CD4-positive, alpha-beta memory T cell (primary cell): ENCODE measurements at regions not wholly inside any gene's neighbourhood (a gene's known extent, or its start where the extent isn't known, plus 50 kb on each side); places are given as distances from the start of the nearest gene placed in this dataset.

Experiments
- CTCF ChIA-PET: fragments of 350-600 bp; sonication (Branson Sonifier 250); formaldehyde crosslinking; loops from one replicate; lab custom pipeline; 2021; ENCODE audit warnings: inconsistent platforms; ENCODE audit not compliant: partially characterized antibody; lab: Charles Lee
- POLR2A ChIA-PET: fragments of 350-600 bp; sonication (Branson Sonifier 250); formaldehyde crosslinking; loops from one replicate; lab custom pipeline; 2021; ENCODE audit not compliant: partially characterized antibody; lab: Charles Lee
- DNase-seq, 5 donors: peaks; one replicate each; pipeline versions ENCODE4 v3.0.0 to v3.0.0-alpha.2; 2020 to 2022; ENCODE audit warnings: mixed read lengths in 1 of 5
- H3K27ac ChIP-seq: one replicate; pipeline ENCODE4 v1.7.0; 2013; ENCODE audit warnings: low read depth, low read length
- H3K27me3 ChIP-seq: 2 replicates; pipeline ENCODE4 v1.7.0; 2013; ENCODE audit warnings: mild to moderate bottlenecking, low read length, moderate library complexity; ENCODE audit not compliant: insufficient read depth
- H3K36me3 ChIP-seq: 2 replicates; pipeline ENCODE4 v1.7.0; 2013; ENCODE audit warnings: mild to moderate bottlenecking, low read length, moderate library complexity; ENCODE audit not compliant: insufficient read depth
- H3K4me1 ChIP-seq: 2 replicates; pipeline ENCODE4 v1.7.0; 2013; ENCODE audit warnings: mild to moderate bottlenecking, low read length, moderate library complexity; ENCODE audit not compliant: insufficient read depth
- H3K4me3 ChIP-seq, 2 donors: one replicate each; pipeline ENCODE4 v1.7.0; 2013; ENCODE audit warnings: low read length in 2 of 2, mild to moderate bottlenecking in 1 of 2
- H3K9me3 ChIP-seq, 2 donors: one replicate each; pipeline ENCODE4 v1.7.0; 2013; ENCODE audit warnings: low read length in 2 of 2, control low read depth in 1 of 2; ENCODE audit not compliant: control insufficient read depth in 1 of 2
- H3K27ac Mint-ChIP-seq, 7 donors: one replicate each; pipeline ENCODE4 v1.8.0; 2020 to 2021; ENCODE audit warnings: mixed read lengths in 7 of 7, mild to moderate bottlenecking in 6 of 7, inconsistent platforms in 3 of 7, moderate library complexity in 3 of 7
- H3K27me3 Mint-ChIP-seq, 2 donors: one replicate each; pipeline ENCODE4 v1.8.0; 2020 to 2021; ENCODE audit warnings: mixed read lengths in 2 of 2
- H3K36me3 Mint-ChIP-seq, 2 donors: one replicate each; pipeline ENCODE4 v1.8.0; 2020 to 2021; ENCODE audit warnings: mixed read lengths in 2 of 2, inconsistent platforms in 1 of 2, mild to moderate bottlenecking in 1 of 2
- H3K4me1 Mint-ChIP-seq, 4 donors: one replicate each; pipeline ENCODE4 v1.8.0; 2020 to 2021; ENCODE audit warnings: mixed read lengths in 4 of 4, mild to moderate bottlenecking in 1 of 4
- H3K4me3 Mint-ChIP-seq, 8 donors: one replicate each; pipeline ENCODE4 v1.8.0; 2020 to 2021; ENCODE audit warnings: mixed read lengths in 8 of 8, mild to moderate bottlenecking in 7 of 8, moderate library complexity in 6 of 8, inconsistent platforms in 3 of 8
- H3K9me3 Mint-ChIP-seq, 8 donors: one replicate each; pipeline ENCODE4 v1.8.0; 2020 to 2021; ENCODE audit warnings: mixed read lengths in 8 of 8, mild to moderate bottlenecking in 5 of 8, inconsistent platforms in 3 of 8, moderate library complexity in 1 of 8
- intact Hi-C: fragments of 100-400 bp; cut with micrococcal nuclease; formaldehyde crosslinking; loops from one replicate; pipeline ENCODE4 v1.15.1; 2023

DNA sequence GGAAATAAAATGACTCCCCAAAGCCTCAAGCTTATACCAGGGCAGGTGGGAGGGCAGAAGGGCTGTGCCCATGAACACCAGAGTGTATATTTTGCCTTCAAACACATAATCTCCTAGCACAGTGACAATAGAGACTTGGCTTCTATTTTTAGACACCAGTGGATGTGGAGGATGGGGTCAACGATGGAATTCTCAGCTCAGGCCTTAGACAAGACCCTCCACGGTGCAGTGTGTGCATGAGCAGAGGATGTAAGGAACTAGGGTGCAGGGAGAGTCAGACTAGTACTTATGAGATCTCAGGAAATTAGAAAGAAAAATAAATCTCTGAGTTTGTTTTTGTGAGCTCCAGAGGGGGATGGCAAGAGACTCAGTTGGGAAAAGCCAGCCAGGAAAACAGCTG, 113.6 kb upstream of the CADM1 start:
- Mint-ChIP-seq H3K4me3 (no peak overlapping the region), H3K9me3 (peaks cover 0 to 6% (median 1%) of the 10 kb centered on the region in 8 donors), H3K27ac (no peak overlapping the region), H3K36me3 (no peaks in the 10 kb centered on the region), H3K27me3 (peaks cover 0 to 1% of the 10 kb centered on the region in 2 donors), H3K4me1 (no peaks in the 10 kb centered on the region)
- H3K4me1 ChIP-seq = no peaks in the 10 kb centered on the region
- ChIA-PET POLR2A (no interaction called here), CTCF (no interaction called here)
- no peak overlapping the region for H3K4me3 ChIP-seq
- no peak for DNase-seq
- intact Hi-C loops = no loop called here
- no peak overlapping the region for H3K27ac ChIP-seq
- H3K27me3 ChIP-seq = no peaks in the 10 kb centered on the region
- H3K36me3 ChIP-seq = no peaks in the 10 kb centered on the region
- no peaks in the 10 kb centered on the region for H3K9me3 ChIP-seq

DNA sequence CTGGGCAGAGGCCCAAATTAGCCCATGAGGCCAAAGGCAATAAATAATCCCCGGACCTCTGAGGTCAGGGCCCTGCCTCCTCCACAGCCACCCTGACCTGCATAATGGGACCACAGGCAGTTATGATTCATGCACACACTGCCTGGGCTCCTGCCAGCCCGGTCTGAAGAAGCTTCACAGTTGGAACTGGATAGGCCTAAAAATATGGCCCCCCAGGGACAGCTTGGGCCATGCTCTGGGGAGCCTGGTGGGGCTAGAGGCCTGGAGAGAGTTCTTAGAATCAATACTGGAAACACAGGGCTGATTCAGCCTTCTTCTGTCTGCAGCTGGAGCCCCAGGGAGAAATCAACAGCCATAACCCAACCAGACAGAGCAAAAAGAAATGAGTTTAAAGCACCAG, 112.8 kb upstream of the CADM1 start:
- no peaks in the 10 kb centered on the region for H3K27me3 ChIP-seq
- no peak overlapping the region for H3K27ac ChIP-seq
- ChIA-PET CTCF (no interaction called here), POLR2A (no interaction called here)
- intact Hi-C loops = no loop called here
- no peaks in the 10 kb centered on the region for H3K36me3 ChIP-seq
- Mint-ChIP-seq H3K4me3 (no peak overlapping the region), H3K9me3 (peaks cover 0 to 6% (median 1%) of the 10 kb centered on the region in 8 donors), H3K27me3 (peaks cover 0 to 3% of the 10 kb centered on the region in 2 donors), H3K4me1 (no peaks in the 10 kb centered on the region), H3K27ac (no peak overlapping the region), H3K36me3 (no peaks in the 10 kb centered on the region)
- DNase-seq = no peak
- H3K4me1 ChIP-seq = no peaks in the 10 kb centered on the region
- no peaks in the 10 kb centered on the region for H3K9me3 ChIP-seq
- H3K4me3 ChIP-seq = no peak overlapping the region

DNA sequence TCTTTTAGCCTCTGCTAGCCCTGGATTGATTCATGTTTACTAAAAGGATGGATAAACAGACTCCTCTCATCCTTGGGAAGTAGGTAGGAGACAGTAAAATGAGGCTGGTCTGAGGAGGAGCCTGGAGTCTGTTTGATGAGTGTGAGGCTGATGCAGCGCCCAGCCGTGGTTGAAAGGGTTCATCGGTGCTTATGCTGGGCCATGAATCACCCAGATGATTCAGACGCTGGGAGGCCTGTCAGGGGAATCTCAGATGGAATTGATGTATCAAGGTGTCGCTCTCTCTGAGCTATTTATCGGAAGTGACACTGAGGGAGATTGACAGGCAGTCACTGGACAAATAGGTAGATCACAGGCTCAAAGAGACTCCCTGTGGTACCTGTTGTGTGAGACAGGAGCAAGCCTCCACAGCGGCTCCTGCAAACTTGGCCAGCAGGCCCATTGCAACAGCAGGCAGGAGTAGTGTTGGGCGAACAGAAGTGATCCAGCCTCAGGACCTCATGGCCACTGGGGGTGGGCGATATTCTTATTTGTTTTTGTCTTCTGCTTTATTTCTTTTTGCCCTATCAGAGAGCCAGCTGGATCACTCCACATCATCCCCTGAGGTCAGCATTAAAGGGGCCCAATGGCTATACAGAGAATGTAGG, 109.9 kb upstream of the CADM1 start:
- Mint-ChIP-seq H3K27me3 (peaks cover 0 to 3% of the 10 kb centered on the region in 2 donors), H3K9me3 (peaks cover 0 to 8% (median 2%) of the 10 kb centered on the region in 8 donors), H3K27ac (no peak overlapping the region), H3K4me1 (no peaks in the 10 kb centered on the region), H3K36me3 (no peaks in the 10 kb centered on the region), H3K4me3 (no peak overlapping the region)
- ChIA-PET CTCF (no interaction called here), POLR2A (no interaction called here)
- Histone ChIP-seq H3K4me1 (no peaks in the 10 kb centered on the region), H3K4me3 (no peak overlapping the region), H3K36me3 (no peaks in the 10 kb centered on the region), H3K9me3 (no peaks in the 10 kb centered on the region), H3K27me3 (no peaks in the 10 kb centered on the region), H3K27ac (no peak overlapping the region)
- intact Hi-C loops = no loop called here
- no peak for DNase-seq

DNA sequence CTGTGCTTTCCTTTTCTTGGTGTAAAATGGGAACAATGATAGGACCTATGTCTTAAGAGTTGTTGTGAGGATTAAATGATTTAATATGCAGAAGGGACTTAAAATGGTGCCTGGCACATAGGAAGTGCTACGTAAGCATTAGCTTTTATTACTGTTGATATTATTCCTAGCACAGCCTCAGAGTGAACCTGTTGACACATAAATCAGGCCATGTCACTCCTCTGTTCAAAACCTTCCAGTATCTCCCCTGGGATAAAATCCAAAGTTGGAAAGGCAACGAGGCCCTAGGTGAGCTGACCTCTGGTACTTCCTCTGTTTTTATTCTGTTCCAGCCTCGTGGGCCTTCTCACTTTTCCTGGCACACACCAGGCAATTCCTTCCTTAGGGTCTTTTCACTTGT, 108.8 kb upstream of the CADM1 start:
- POLR2A ChIA-PET = no interaction called here
- CTCF ChIA-PET = no interaction called here
- Mint-ChIP-seq H3K27ac (no peak overlapping the region), H3K27me3 (peaks cover 0 to 3% of the 10 kb centered on the region in 2 donors), H3K4me3 (no peak overlapping the region), H3K36me3 (no peaks in the 10 kb centered on the region), H3K9me3 (peaks cover 0 to 8% (median 2%) of the 10 kb centered on the region in 8 donors), H3K4me1 (no peaks in the 10 kb centered on the region)
- intact Hi-C loops = no loop called here
- no peak for DNase-seq
- H3K36me3 ChIP-seq = no peaks in the 10 kb centered on the region
- H3K9me3 ChIP-seq = no peaks in the 10 kb centered on the region
- H3K4me1 ChIP-seq = no peaks in the 10 kb centered on the region
- no peak overlapping the region for H3K27ac ChIP-seq
- H3K27me3 ChIP-seq = no peaks in the 10 kb centered on the region
- no peak overlapping the region for H3K4me3 ChIP-seq

GRCh38 chr11:115612046-115612730, 108.0 kb upstream of the CADM1 start:
- H3K36me3 Mint-ChIP-seq = no peaks in the 10 kb centered on the region
- H3K4me1 Mint-ChIP-seq = no peaks in the 10 kb centered on the region
- Histone ChIP-seq H3K36me3 (no peaks in the 10 kb centered on the region), H3K4me3 (no peak overlapping the region), H3K27me3 (no peaks in the 10 kb centered on the region), H3K9me3 (no peaks in the 10 kb centered on the region), H3K27ac (no peak overlapping the region), H3K4me1 (no peaks in the 10 kb centered on the region)
- POLR2A ChIA-PET = no interaction called here
- DNase-seq = no peak
- peaks cover 0 to 7% (median 1%) of the 10 kb centered on the region in 8 donors for H3K9me3 Mint-ChIP-seq
- H3K4me3 Mint-ChIP-seq = no peak overlapping the region
- CTCF ChIA-PET = no interaction called here
- peaks cover 0 to 3% of the 10 kb centered on the region in 2 donors for H3K27me3 Mint-ChIP-seq
- intact Hi-C loops = no loop called here
- no peak overlapping the region for H3K27ac Mint-ChIP-seq

DNA sequence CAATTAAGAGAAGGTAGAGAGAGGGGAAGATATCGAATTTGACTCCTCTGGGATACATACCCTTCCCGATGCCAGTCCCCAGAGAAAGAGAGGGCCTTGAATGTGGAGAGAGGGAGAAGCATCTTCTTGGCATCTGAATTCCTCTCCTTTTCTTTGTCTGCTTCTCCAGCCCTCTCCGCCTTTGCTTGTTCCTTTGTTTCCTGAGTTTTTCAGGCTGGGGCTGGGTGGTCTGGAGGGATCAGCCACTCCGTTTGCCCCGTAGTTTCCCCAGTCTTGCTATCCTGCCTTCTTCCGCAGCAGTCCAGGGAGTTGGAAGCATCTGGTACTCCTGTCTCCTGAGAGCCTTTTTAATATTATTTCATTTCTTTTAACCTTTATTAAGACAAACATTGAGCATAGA, 107.1 kb upstream of the CADM1 start:
- H3K4me3 Mint-ChIP-seq = no peak overlapping the region
- no peaks in the 10 kb centered on the region for H3K36me3 Mint-ChIP-seq
- no peak for DNase-seq
- no peaks in the 10 kb centered on the region for H3K9me3 ChIP-seq
- H3K27ac Mint-ChIP-seq = no peak overlapping the region
- peaks cover 0 to 3% of the 10 kb centered on the region in 2 donors for H3K27me3 Mint-ChIP-seq
- no peak overlapping the region for H3K4me3 ChIP-seq
- ChIA-PET CTCF (no interaction called here), POLR2A (no interaction called here)
- H3K4me1 Mint-ChIP-seq = no peaks in the 10 kb centered on the region
- intact Hi-C loops = no loop called here
- peaks cover 0 to 7% (median 2%) of the 10 kb centered on the region in 8 donors for H3K9me3 Mint-ChIP-seq
- H3K27me3 ChIP-seq = no peaks in the 10 kb centered on the region
- no peaks in the 10 kb centered on the region for H3K4me1 ChIP-seq
- no peaks in the 10 kb centered on the region for H3K36me3 ChIP-seq
- no peak overlapping the region for H3K27ac ChIP-seq

DNA sequence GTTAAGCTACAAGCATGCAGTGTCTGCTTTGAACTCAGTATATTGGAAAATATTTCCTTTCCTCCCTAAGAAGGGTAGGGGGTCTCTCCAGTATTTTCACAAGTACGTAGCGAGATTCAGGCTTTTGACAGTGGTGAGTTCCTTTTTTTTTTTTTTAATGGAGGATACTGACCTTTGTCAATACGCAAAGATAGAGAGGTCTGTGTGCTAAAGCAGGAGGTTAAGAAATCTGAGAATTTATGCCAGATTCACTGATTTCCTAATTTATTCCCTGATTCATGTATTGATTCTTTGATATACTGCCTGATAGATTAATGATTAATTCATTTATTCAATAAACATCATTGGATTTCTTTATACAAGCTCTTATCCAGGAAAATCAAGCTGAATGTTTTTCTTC, 106.7 kb upstream of the CADM1 start:
- Mint-ChIP-seq H3K27ac (no peak overlapping the region), H3K27me3 (peaks cover 0 to 3% of the 10 kb centered on the region in 2 donors), H3K36me3 (no peaks in the 10 kb centered on the region), H3K9me3 (peaks cover 0 to 7% (median 2%) of the 10 kb centered on the region in 8 donors), H3K4me3 (no peak overlapping the region), H3K4me1 (no peaks in the 10 kb centered on the region)
- Histone ChIP-seq H3K36me3 (no peaks in the 10 kb centered on the region), H3K27me3 (no peaks in the 10 kb centered on the region), H3K27ac (no peak overlapping the region), H3K4me1 (no peaks in the 10 kb centered on the region), H3K9me3 (no peaks in the 10 kb centered on the region), H3K4me3 (no peak overlapping the region)
- ChIA-PET CTCF (no interaction called here), POLR2A (no interaction called here)
- intact Hi-C loops = no loop called here
- no peak for DNase-seq
